A549 (cell line): ENCODE measurements at regions not wholly inside any gene's neighbourhood (a gene's known extent, or its start where the extent isn't known, plus 50 kb on each side); places are given as distances from the start of the nearest gene placed in this dataset.

Experiments
- ATAC-seq, 2 experiments: fragments of 200-7000 bp in 1 of 2; fragments of >200 bp in 1 of 2; cut with Nextera tagmentation in 1 of 2; cut with Tn5 transposase in 1 of 2; 3 replicates each; pipeline versions ENCODE4 v1.8.0 to v1.9.1; 2018 to 2020; ENCODE audit warnings: mild to moderate bottlenecking in 1 of 2, moderate library complexity in 1 of 2
- CTCF ChIA-PET: fragments of 300-600 bp; sonication (Branson Sonifier 250); formaldehyde crosslinking; extraction: SDS; loops from one replicate; lab custom pipeline; 2021; ENCODE audit warnings: antibody characterized with exemption, inconsistent platforms; lab: Yijun Ruan, JAX
- POLR2A ChIA-PET: fragments of 350-600 bp; formaldehyde crosslinking; extraction: SDS; loops from one replicate; lab custom pipeline; 2021; ENCODE audit warnings: antibody characterized with exemption, inconsistent platforms; lab: Yijun Ruan, JAX
- DNase-seq, 2 experiments: peaks; one replicate each; pipeline versions ENCODE4 v3.0.0 to v3.0.0-alpha.2; 2011 to 2016; ENCODE audit warnings: low read depth in 1 of 2, low spot score in 1 of 2
- FAIRE-seq: peaks from 2 replicates; lab custom pipeline; 2011; peaks lifted over from hg19 to GRCh38; lab: Jason Lieb, UNC
- H3K27ac ChIP-seq, 2 experiments: fragments of >200 bp; sonication (Bioruptor Twin); formaldehyde crosslinking; 3 replicates each; pipeline ENCODE4 v1.5.1; 2016 to 2017
- H3K4me1 ChIP-seq: fragments of >200 bp; sonication (Bioruptor Twin); formaldehyde crosslinking; 3 replicates; pipeline ENCODE4 v1.6.1; 2016
- H3K4me2 ChIP-seq: fragments of >200 bp; sonication (Bioruptor Twin); formaldehyde crosslinking; 3 replicates; pipeline ENCODE4 v1.6.1; 2016
- H3K4me3 ChIP-seq: fragments of >200 bp; sonication (Bioruptor Twin); formaldehyde crosslinking; 3 replicates; pipeline ENCODE4 v1.5.1; 2016
- H3K9me3 ChIP-seq: fragments of >200 bp; sonication (Bioruptor Twin); formaldehyde crosslinking; 3 replicates; pipeline ENCODE4 v1.6.1; 2016
- BCL3 ChIP-seq: fragments of >200 bp; sonication (Bioruptor Twin); formaldehyde crosslinking; IDR thresholded peaks from 3 replicates; pipeline ENCODE4 v1.6.1; 2016
- CBX2 ChIP-seq: fragments of 200-600 bp; sonication (generic); IDR thresholded peaks from 2 replicates; pipeline ENCODE4 v1.6.1; 2016; ENCODE audit warnings: low read depth, mild to moderate bottlenecking, borderline replicate concordance
- CBX8 ChIP-seq: fragments of 200-600 bp; sonication (generic); IDR thresholded peaks from 2 replicates; pipeline ENCODE4 v1.6.1; 2016
- CEBPB ChIP-seq, 2 experiments: fragments of >200 bp in 1 of 2; sonication (Bioruptor Twin) in 1 of 2; formaldehyde crosslinking in 1 of 2; IDR thresholded peaks; 2 replicates each; pipeline ENCODE4 v1.6.1; 2012 to 2016
- EP300 ChIP-seq, 2 experiments: fragments of >200 bp; sonication (Bioruptor Twin); formaldehyde crosslinking; IDR thresholded peaks; 2 replicates in 1 of 2; 3 replicates in 1 of 2; pipeline ENCODE4 v1.6.1; 2016 to 2017
- GATA3 ChIP-seq: IDR thresholded peaks from 2 replicates; pipeline ENCODE4 v1.6.1; 2012; ENCODE audit warnings: borderline replicate concordance
- HDAC2 ChIP-seq: fragments of 200-600 bp; sonication (generic); IDR thresholded peaks from 2 replicates; pipeline ENCODE4 v1.6.1; 2016
- HEYL ChIP-seq: fragments of 250-450 bp; sonication (Bioruptor Pico); IDR thresholded peaks from 2 replicates; pipeline ENCODE4 v1.8.0; 2021; ENCODE audit warnings: mild to moderate bottlenecking, moderate library complexity
- HOXB5 ChIP-seq: fragments of 250-450 bp; sonication (Bioruptor Pico); IDR thresholded peaks from 2 replicates; pipeline ENCODE4 v1.5.0; 2020; ENCODE audit warnings: mild to moderate bottlenecking, moderate library complexity
- MAFK ChIP-seq: fragments of 450-650 bp; IDR thresholded peaks from 2 replicates; pipeline ENCODE4 v1.6.1; 2014; ENCODE audit not compliant: partially characterized antibody
- MAX ChIP-seq: IDR thresholded peaks from 2 replicates; pipeline ENCODE4 v1.6.1; 2012
- NFE2L2 ChIP-seq: fragments of 150-350 bp; conservative IDR thresholded peaks from 2 replicates; pipeline ENCODE4 v1.6.1; 2014; ENCODE audit warnings: low read length
- PBX3 ChIP-seq: IDR thresholded peaks from 2 replicates; pipeline ENCODE4 v1.6.1; 2012
- POLR2A ChIP-seq: IDR thresholded peaks from 2 replicates; pipeline ENCODE4 v1.6.1; 2012; ENCODE audit warnings: mild to moderate bottlenecking, low read length
- REST ChIP-seq: fragments of 200-600 bp; sonication (generic); IDR thresholded peaks from 2 replicates; pipeline ENCODE4 v1.6.1; 2016; ENCODE audit warnings: antibody characterized with exemption, mild to moderate bottlenecking, moderate library complexity
- RNF2 ChIP-seq: fragments of 200-600 bp; sonication (generic); IDR thresholded peaks from 2 replicates; pipeline ENCODE4 v1.6.1; 2016; ENCODE audit warnings: low read depth, mild to moderate bottlenecking, antibody characterized with exemption, moderate library complexity, borderline replicate concordance
- TP53 ChIP-seq: fragments of 250-450 bp; sonication (Bioruptor Pico); IDR thresholded peaks from 2 replicates; pipeline ENCODE4 v1.5.0; 2021; ENCODE audit warnings: mild to moderate bottlenecking, moderate library complexity
- USF2 ChIP-seq: fragments of 450-650 bp; IDR thresholded peaks from 2 replicates; pipeline ENCODE4 v1.6.1; 2014; ENCODE audit warnings: antibody characterized with exemption
- ZFP36 ChIP-seq: fragments of 450-650 bp; IDR thresholded peaks from 2 replicates; pipeline ENCODE4 v1.6.1; 2014; ENCODE audit warnings: borderline replicate concordance; ENCODE audit not compliant: partially characterized antibody
- ZNF302 ChIP-seq: fragments of 250-450 bp; sonication (Bioruptor Pico); IDR thresholded peaks from 2 replicates; pipeline ENCODE4 v1.9.0; 2021; ENCODE audit warnings: inconsistent platforms, mild to moderate bottlenecking, moderate library complexity
- WGBS: methylation state at CpG from one replicate; pipeline ENCODE4 v1.1.6; 2017; ENCODE audit errors: missing lambda C conversion rate; 5-methylcytosine and 5-hydroxymethylcytosine counted together

- TF ChIP-seq MAX (no peak), HDAC2 (no peak), POLR2A (no peak), CEBPB (IDR thresholded peaks at IDR 0.05) (no peak)
Observed at GRCh38 chr2:67038195-67038594, 358.9 kb upstream of the ETAA1 start (continued).

GRCh38 chr2:67039058-67039457 lies 358.1 kb upstream of the ETAA1 start:
- Histone ChIP-seq H3K9me3 (no peaks in the 10 kb centered on the region), H3K4me2 (no peak overlapping the region), H3K4me1 (peaks cover 4% of the 10 kb centered on the region; the same call in 1 of the 3 replicates), H3K27ac (no peak overlapping the region)
- ChIA-PET CTCF (no interaction called here), POLR2A (no interaction called here)
- ATAC-seq (no peak), FAIRE-seq (no peak)
- WGBS = 86% methylated on average over 3 of the region's 3 CpGs
- TF ChIP-seq NFE2L2 (no peak), HOXB5 (CRISPR knock-in tag) (no peak), HDAC2 (no peak), RNF2 (no peak), HEYL (CRISPR knock-in tag) (no peak), GATA3 (no peak), REST (no peak), ZNF302 (no peak), CBX2 (no peak), CBX8 (no peak)
- TF ChIP-seq, all 56 proteins: peak for 0
- H3K4me3 ChIP-seq = no peak overlapping the region
- DNase-seq = no peak

- no peak for TF ChIP-seq BCL3
- no peak for TF ChIP-seq CBX2
- TF ChIP-seq MAFK = peak; percentile 4
- POLR2A ChIA-PET = no interaction called here
- FAIRE-seq = no peak
- Histone ChIP-seq H3K4me1 (peaks cover 4% of the 10 kb centered on the region; the same call in 1 of the 3 replicates), H3K9me3 (no peaks in the 10 kb centered on the region), H3K4me2 (no peak overlapping the region), H3K27ac (no peak overlapping the region), H3K4me3 (no peak overlapping the region)
- ATAC-seq = no peak
- CTCF ChIA-PET = no interaction called here
- no peak for DNase-seq
- WGBS = 24% methylated on average over 2 of the region's 2 CpGs
Observed at GRCh38 chr2:67039517-67040103, 357.5 kb upstream of the ETAA1 start.

GRCh38 chr2:67041051-67041450 lies 356.1 kb upstream of the ETAA1 start:
- no peaks in the 10 kb centered on the region for H3K9me3 ChIP-seq
- ChIA-PET POLR2A (no interaction called here), CTCF (interaction anchor here (0.8 kb wide), 1 partner anchor 803 kb away, joined by 3 read pairs; no protein-coding TSS in a partner anchor)
- FAIRE-seq (no peak), ATAC-seq (no peak), DNase-seq (no peak)
- TF ChIP-seq TP53 (CRISPR knock-in tag) = no peak
- TF ChIP-seq ZFP36 = no peak
- no peak for TF ChIP-seq HDAC2
- no peak for TF ChIP-seq PBX3
- no peak for TF ChIP-seq CBX8
- TF ChIP-seq EP300 (IDR thresholded peaks at IDR 0.05) = no peak
- TF ChIP-seq USF2 = no peak
- no peak overlapping the region for H3K4me2 ChIP-seq
- H3K4me1 ChIP-seq = peaks cover 4% of the 10 kb centered on the region; the same call in 1 of the 3 replicates
- 4% methylated on average over 1 of the region's 1 CpG for WGBS
- no peak overlapping the region for H3K4me3 ChIP-seq
- H3K27ac ChIP-seq = no peak overlapping the region
